ENCODE measurements at regions not wholly inside any gene's neighbourhood (a gene's known extent, or its start where the extent isn't known, plus 50 kb on each side); places are given as distances from the start of the nearest gene placed in this dataset.

DNA sequence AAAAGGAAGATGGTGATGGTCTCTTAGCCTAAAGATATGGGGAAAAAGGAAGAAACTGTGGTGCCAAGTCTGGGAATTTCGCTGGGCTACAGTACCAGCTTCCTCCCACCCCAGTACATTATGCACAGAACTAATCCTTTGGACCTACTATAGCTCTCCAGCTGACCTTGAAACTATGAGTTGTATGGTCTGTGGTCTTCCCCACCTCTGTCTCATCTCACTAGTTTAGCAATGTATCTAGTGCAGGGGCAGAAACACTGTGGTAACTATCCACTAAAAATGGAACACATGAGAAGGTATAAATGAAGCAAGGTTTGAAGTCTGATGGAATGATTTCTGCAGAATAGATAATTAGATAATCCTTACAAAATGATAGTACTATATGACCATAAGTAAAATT is 190.4 kb upstream of the CCDC150 start:
- DNase-seq = no peak

DNA sequence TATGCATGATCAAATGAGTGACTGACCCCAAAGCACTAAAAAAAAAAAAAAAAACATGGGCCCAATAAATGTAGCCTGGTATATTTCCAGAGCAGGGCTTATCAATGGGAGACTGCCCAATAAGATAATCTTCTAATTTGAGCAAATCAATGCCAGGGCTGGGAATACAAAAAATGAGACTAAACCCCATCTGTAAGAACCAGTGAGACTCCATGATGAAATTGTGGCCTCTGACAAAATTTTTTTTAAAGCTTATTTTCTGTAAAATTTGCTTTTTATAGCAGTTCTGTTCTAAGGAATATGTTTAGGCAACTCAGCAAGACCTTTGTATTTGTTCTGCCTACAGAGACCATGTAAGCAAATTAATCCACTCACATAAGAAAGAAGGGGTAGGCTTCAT is 186.8 kb upstream of the CCDC150 start:
- no peak for DNase-seq

DNA sequence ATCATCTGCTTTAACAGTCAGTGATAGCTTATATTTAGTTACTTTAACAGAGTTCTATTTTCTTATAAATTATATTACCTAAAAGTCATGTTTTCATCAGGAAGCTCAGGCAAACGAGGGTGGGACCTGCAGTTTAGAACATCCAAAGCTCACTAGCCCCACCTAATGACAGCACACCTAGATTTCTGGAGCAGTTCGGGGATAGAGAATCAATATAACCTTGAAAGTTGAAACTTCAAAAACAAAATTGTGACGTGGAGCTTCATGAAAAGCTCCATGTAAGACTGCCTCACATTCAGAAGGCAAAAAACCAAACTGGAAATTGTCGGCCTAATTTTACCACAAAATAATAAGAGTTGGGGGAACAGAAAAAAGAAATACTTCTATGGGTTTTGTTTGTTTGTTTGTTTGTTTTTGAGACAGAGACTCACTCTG is 185.9 kb upstream of the CCDC150 start:
- DNase-seq = peak; percentile 41

DNA sequence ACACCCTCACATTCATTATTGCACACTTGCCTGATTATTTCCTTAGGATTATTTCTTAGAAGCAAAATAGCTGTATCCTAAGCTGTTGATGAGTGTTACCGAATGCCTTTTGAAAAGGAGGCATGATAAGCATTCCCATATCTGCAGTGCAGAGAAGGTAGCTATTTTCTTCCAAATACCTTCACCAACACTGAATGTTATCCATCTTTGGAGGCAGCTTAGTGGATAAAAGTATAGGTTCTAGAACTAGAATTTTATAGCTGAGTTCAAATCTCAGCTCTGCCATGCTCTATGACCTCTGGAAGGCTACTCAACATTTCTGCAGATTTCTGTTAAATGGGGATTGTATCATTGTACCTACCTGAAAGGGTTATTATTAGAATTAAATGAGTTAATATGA is 185.0 kb upstream of the CCDC150 start:
- no peak for DNase-seq

DNA sequence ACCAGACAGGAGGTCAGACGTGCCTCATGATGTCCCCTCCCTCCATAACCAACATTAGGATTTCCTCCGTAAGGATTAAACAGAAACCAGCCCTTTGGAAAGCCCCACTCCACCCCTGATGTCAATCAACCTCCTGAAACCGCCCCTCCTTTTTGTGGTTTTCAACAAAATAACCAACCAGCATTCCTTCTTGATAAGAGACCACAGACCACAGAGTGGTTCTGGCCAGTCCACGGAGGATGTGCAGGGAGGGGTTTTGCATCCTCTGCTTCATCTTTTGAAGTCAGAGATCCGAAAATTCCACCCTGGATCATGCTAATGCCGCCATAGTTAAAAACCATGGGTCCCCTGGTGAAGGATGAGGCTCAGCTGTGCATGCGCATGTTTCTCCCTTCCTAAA is 180.0 kb upstream of the CCDC150 start:
- DNase-seq = peak; percentile 2

DNA sequence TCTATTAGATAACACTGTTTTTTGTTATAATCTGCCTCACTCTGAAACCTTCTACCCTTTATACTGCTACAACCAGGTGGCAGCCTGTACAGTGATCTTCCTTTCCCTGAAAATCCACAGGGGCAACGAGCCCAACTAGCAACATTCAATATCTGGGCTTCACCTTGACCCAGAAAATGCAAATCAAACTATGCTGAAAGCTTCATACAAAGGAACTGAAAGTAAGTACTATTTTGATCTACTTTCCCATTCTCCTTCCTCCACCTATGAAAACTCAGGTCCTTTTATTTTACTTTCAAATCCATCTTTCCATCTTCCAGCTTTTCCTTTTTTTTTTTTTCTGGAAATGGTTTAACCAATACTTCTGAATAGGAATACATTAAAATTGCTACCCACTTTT is 175.8 kb upstream of the CCDC150 start:
- DNase-seq = no peak

DNA sequence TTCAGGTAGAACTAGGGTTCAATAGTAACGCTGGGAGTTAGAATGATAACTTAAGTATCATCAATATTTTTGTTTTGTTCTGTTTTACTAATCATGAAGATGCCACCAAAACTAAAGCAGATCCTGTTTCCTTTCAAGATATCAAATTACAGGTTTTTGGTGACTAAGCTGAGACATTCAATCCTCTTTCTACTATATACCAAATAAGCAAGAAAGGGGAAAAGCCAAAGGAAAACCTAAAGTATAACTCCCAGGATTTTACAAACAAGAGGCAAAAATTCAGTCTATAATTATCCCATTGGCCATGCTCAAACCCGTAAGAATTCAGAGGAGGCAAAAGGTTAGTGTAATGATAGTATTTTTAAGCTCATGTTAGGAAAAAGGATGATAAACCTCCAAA is 175.2 kb upstream of the CCDC150 start:
- no peak for DNase-seq

DNA sequence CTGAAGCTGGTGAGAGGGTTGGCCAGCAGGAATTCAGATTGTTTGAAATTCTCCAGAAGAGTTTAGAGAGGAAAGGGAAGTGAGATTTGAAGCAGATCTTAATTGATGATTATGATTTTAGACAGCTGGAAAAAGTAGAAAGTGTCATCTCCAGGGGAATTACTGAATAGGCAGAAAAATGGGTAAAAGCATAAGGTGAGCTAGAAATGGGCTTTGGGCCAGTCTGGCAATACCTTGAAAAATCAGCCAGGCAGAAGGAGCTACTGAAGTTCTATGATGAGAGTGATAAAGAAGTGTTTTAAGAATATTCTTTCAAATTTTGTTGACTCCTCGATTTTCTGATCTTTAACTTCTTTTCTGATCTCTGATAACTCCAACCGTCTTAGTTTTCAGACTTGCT is 172.9 kb upstream of the CCDC150 start:
- DNase-seq = no peak

DNA sequence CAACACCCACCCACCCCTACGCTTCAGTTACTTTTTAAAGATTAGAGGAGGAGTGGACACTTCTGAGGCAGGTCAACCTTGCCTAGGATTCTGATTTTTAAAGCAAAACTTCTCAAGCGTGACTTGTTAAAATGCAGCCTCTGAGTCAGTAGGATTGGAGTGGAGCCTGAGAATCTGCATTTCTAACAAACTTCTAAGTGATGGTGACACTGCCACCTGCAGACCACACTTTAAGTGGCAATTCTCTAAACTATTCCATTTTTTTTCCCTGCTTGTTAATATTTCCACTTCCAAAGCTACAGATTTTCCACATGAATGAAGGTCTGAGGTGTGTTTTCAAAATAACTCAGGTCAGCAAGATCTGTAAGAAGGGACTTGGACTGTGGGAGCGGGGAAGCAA is 171.1 kb upstream of the CCDC150 start:
- no peak for DNase-seq

DNA sequence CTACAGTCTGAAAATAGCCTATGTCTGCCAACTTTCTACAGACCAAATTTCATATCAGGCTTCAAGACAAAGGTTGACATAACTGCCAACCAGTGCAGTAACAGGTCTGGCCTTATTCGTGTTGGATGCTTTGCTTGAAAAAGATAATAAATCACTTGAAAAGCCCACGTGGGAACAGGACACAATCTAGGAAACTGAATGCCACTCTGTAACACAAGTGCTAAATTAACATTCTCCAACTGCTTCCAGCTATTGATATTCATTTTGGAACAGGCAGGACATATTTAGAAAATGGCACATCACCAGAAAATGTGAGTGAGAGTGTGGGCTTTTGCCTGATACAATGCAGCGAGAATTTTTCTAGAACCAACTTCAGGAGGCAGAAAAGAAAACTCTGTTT is 165.9 kb upstream of the CCDC150 start:
- DNase-seq = no peak

DNA sequence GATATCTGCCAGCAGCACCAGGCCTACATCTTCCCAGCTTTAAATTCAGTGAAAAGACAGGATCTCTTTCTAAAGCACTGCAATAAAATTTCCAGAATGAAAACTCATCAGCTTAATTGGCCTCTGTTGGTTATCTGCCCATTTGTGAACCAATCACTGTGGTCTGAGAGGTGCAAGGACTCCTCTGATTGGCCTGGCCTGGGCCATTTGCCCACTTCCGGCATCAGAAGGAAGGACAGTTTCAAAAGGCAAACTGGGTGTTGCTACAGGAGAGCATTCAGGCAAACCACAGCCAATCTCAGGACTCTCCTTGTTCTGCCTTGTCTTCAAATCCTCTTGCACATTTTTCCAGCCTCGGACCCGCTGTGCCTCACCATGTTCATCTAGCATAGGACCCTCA is 163.9 kb upstream of the CCDC150 start:
- no peak for DNase-seq

DNA sequence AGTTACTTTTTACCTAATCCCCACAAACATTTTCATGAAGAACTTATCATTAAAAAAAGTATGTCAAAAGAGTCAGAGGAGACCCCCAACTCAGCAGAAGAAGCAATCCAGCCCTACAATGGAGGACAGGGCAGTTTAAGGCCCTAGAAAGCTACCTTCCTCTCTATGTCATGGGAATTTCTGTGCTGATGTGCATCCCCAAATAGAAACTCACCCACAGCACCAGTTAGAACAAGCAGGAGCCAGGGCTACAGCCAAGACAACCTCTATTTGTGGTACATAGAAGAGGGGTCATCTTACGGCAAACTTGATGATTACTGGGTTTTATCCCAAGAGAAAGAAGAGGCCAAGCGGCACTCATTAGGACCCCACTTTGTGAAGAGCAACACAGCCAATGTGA is 160.9 kb upstream of the CCDC150 start:
- DNase-seq = no peak

DNA sequence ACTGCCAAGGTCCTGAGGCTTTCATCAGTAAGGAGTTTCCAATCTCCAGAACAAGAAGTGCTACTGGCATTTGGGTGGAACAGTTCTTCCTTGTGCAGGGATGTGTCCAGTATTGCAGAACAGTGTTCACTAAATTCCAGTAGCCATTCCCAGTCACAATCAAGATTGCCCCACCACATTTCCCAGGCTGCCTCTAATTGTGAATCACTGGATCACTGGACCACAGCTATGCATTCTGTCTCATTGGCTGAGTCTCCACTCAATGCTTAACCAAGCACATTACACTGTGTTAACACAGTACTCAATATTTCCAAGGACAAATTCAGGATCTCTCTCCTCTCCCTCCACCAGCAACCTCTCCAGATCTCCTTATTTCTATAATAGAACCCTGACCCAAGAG is 160.2 kb upstream of the CCDC150 start:
- DNase-seq = no peak

DNA sequence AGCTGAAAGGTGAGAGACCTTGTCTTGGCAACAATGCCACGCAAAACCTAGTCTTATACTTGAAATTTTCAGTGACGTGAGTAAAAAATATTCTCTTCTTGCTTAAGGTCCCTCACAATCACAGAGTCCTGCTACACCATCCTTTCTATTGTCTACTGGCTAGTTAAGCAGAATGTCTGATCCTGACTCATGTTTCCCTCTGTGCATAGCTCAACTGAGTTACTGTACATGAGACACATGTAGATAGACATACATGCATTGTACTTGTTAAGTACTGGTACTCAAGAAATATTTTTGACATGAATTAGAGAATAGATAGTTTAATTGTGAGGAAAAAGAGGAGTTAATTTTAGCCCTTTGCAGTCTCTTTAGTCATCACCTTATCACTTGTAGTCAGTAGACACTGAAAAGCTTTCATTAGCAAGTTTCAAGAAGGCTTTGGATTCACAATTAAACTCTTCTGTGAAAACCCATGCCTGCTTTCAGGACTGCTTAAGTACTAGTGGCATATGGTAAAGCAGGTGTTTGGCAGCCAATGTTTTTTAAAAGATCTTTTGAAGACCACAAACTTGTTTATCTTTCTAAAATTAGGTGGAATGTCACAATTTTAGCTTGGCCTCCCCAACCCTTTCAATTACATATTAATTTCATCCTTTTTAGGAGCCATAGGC is 158.7 kb upstream of the CCDC150 start:
- no peak for DNase-seq

DNA sequence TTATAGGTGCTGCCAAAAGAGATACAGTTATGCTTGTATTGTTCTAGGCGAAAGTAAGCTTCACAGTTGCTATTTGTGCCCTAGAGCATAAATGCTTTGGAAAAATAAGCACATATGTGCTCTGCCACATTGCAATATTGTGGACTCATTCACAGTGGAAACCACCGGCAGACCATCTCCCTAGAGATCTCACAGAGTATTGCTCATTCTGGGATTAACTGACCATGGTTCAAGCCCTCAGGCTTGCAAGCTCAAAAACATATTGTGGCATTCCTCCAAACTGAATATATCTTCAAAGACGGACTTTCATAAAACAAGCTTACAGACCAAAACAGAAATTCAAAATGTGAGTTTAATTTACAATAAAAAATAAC is 158.2 kb upstream of the CCDC150 start:
- DNase-seq = no peak

DNA sequence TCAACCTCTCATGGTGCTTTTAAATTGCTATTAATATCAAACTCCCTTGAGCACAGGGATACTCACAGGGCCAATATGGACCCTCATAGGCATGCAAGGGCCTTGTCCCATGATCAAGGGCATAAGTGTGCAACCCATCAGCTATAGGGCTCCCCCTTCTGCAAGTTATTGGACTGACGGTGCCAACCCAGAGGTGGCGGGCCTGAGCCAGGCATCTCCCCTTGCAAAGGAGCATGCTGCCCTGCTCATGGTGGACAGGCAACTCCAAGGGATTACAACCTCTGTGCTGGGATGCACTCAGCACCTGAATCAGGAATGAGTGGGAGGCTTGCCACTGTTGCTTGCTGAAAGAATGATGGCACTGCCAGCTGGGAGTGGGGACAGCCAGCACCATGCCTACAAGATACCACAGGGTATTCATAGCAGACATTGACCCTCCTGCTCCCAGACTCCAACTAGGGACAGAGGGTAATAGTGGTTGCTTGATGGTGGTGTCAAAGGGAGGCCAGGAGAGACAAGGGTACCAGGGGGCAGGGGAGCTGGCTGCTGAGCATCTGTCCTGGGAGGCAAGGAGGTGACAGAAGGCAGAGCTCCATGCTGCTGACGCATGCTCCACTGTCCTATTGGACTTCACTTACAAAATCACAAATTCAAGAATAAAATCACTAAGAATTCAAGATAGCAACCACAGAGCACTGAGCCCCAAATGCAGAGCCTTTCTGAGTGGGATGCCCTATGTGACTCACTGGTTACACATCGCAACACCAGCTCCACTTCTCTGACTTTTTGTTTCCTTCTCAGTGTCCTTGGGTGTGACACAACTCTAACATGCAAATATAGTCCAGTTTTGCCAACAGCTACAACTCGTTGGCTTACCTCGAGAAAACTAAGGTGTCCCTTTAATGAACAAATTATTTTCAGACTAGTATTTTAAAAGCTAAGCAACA is 157.1 kb upstream of the CCDC150 start:
- DNase-seq = no peak

DNA sequence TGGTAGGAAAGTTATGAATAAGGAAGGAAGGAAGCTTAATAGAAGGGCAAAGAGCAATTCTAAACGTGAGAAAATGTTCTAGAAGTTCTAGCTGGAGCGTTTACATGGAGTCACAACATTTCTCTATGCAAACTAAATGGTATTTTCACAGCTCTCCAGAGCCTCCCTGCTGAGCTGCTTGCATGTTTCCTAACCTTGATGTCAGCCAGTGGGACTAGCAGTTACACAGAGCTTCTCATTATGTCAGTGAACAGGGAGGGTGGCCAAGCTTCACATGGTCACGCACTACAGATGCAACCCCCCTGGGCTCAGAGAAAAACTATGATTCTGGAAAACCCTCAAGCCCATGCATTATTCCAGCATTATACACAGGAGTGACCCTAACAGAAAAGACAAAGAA is 153.4 kb upstream of the CCDC150 start:
- no peak for DNase-seq

DNA sequence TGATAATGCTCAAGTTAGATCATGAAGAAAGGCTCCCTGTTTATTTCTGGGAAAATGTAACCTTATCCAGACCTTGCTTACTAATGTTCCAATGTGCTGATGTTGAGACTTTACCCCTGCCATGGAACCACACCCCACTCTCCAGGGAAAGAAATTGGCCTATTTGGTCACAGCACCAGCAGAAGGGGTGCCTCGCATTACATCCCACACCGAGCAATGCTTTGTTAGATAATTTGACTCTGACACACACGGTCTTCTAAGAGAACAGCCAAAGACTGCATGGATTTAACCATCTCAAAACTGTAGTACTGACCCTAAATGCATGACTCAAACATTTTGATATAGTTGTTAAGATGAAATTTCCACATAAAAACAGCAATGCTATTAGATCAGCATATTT is 152.1 kb upstream of the CCDC150 start:
- DNase-seq = no peak

DNA sequence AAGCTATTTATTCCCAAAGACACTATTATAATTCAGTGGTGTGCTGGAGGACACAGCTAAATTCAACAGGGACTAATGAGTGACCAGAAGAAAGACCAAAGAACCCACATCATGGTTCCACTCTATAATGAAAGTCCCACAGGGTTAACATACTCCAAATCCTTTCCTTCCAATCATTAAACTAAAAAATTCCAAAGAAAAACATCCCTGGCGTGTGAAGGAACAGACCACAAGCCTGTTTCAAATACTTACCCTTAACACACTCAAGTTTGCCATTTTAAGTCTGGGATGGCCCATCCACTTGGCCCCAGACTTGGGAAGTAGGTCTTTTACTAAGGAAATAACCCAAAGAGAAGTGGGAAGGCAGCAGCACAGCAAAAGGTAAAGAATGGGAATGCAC is 150.1 kb upstream of the CCDC150 start:
- DNase-seq = no peak

DNA sequence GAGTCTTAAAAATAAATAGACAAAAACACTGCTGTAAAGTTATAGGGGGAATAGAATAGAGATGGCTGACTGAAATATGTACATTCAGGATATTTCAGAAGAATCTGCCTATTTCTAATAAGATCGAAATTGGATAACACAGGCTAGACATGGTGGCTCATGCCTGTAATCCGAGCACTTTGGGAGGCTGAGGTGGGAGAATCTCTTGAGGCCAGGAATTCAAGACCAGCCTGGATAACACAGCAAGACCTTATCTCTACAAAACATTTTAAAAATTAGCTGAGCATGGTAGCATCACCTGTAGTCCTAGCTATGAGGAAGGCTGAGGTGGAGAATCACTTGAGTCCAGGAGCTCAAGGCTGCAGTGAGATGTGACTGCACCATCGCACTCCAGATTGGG is 146.6 kb upstream of the CCDC150 start:
- no peak for DNase-seq

DNA sequence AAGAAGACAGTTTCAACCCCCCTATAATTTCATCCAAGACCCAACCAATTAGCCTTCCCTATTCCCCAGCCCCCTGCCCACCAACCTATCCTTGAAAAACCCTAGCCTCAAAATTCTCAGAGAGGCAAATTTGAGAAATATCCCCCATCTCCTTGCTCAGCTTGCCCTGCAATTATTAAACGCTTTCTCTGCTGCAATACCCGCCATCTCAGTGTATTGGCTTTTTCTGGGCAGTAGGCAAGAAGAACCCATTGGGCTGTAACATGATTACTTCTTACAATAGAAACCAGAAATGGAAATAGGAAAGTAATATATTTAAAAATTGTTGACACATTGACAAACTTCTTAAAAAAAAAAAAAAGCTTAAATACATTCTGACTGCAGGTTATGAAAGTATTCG is 140.6 kb upstream of the CCDC150 start:
- DNase-seq = no peak

DNA sequence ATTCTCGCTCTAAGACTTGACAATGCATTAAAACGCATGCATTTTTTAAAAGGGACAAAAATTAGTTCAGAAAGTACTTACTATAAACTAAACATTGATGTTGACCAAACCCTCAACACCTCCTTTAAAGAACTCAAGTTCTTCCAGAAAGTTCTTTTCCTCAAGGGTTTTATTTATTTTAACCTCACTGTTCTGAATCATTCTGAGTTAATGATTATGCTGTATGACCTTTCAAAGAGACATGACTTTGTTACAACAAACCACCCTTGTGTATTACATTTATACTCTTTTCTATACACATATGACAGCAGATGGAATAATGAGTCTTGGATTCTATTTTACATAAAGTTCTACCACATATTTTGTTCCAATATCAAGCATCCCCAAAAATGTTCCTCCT is 139.8 kb upstream of the CCDC150 start:
- no peak for DNase-seq

DNA sequence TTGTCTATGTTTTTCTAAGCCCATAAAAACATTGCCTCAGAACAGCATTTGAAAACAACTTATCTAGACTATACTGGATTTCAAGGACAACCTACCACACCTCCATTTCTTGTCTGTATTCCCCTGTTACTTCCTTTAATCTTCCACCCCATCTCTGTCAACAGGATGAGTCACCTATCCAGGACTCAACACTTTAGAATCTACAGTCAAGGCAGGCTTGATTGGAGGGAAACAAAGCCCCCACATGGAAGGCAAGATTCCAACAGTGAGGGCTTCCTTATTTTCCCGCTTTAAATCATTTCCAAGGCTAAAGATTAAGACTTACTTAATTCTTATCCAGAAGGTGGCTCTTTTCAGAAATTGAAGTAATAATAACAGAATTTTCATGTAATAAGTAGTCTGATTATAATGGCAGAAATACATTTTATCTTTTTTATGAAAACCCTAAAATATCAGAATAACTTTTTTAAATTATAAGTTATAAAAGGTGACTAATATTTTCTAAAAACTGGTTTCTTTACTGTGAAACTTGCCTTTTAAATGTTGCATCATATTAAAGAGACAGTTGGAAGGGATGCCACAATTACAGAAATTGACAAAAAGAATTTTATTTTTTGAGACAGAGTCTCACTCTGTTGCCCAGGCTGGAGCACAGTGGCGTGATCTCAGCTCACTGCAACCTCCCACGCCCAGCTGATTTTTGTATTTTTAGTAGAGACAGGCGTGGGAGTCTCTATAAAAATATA is 138.7 kb upstream of the CCDC150 start:
- DNase-seq = no peak

DNA sequence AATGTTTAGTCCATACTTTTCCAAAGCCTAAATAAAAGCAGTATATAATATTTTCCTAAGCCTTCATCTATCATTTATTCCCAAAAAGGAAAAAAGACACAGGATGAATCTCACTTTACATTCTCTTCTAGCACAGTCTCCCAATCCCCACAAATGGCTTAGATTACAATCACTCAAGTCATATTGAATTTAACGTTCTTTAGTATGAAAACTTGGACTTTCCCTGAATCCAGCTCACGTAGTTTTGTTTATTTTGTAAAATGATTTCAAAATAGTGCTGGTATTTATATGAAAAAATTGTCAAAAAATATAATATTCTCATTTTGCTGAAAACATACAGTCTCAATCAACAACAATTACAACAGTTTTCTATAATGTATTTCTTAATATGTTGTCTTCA is 137.7 kb upstream of the CCDC150 start:
- DNase-seq = no peak
